Tibial nerve (tissue), 4 donors: ENCODE measurements at regions not wholly inside any gene's neighbourhood (a gene's known extent, or its start where the extent isn't known, plus 50 kb on each side); places are given as distances from the start of the nearest gene placed in this dataset.

Experiments
- DNase-seq, 2 donors: peaks; one replicate each; pipeline ENCODE4 v3.0.0-alpha.2; 2019; ENCODE audit warnings: low spot score in 2 of 2
- H3K27ac ChIP-seq, 4 donors: fragments of 200-600 bp; sonication (generic) in 3 of 4; one replicate each; pipeline ENCODE4 v1.5.1; 2017 to 2019; ENCODE audit warnings: mild to moderate bottlenecking in 1 of 4
- H3K27me3 ChIP-seq, 2 donors: fragments of 200-600 bp; sonication (generic) in 1 of 2; one replicate each; pipeline versions ENCODE4 v1.5.1 to v1.6.0; 2017 to 2019
- H3K36me3 ChIP-seq, 3 donors: fragments of 200-600 bp; sonication (generic); one replicate each; pipeline ENCODE4 v1.5.1; 2018 to 2019
- H3K4me1 ChIP-seq, 4 donors: fragments of 200-600 bp; sonication (generic) in 3 of 4; one replicate each; pipeline ENCODE4 v1.5.1; 2017 to 2019
- H3K4me3 ChIP-seq, 4 donors: fragments of 200-600 bp; sonication (generic) in 3 of 4; one replicate each; pipeline ENCODE4 v1.5.1; 2017 to 2019; ENCODE audit warnings: mild to moderate bottlenecking in 1 of 4, moderate library complexity in 1 of 4
- H3K9me3 ChIP-seq, 4 donors: fragments of 200-600 bp; sonication (generic) in 3 of 4; one replicate each; pipeline ENCODE4 v1.5.1; 2017 to 2019
- EP300 ChIP-seq, 2 donors: sonication (generic); formaldehyde crosslinking; IDR thresholded peaks; one replicate each; pipeline ENCODE4 v1.6.1; 2017; ENCODE audit warnings: antibody characterized with exemption in 2 of 2, mild to moderate bottlenecking in 1 of 2
- POLR2A ChIP-seq, 2 donors: fragments of 450-650 bp; IDR thresholded peaks; one replicate each; pipeline ENCODE4 v1.6.1; 2017; ENCODE audit warnings: antibody characterized with exemption in 2 of 2, mild to moderate bottlenecking in 2 of 2, moderate library complexity in 2 of 2
- WGBS, 2 donors: methylation state at CpG; one replicate each; pipeline ENCODE4 v1.1.5; 2018; 5-methylcytosine and 5-hydroxymethylcytosine counted together
- TF ChIP-seq, protein P1 (sequence below), 5 experiments: fragments of 200-600 bp in 3 of 5; fragments of 450-650 bp in 2 of 5; sonication (generic) in 3 of 5; IDR thresholded peaks; one replicate each; pipeline ENCODE4 v1.5.1; 2016 to 2019; ENCODE audit warnings: antibody characterized with exemption in 5 of 5, mild to moderate bottlenecking in 3 of 5, moderate library complexity in 2 of 5

GRCh38 chr2:15863494-15864175 lies 76.7 kb upstream of the MYCN start:
- H3K27me3 ChIP-seq = no peaks in the 10 kb centered on the region
- DNase-seq = no peak
- H3K27ac ChIP-seq = no peak overlapping the region
- H3K4me1 ChIP-seq = no peaks in the 10 kb centered on the region
- H3K36me3 ChIP-seq = no peaks in the 10 kb centered on the region
- WGBS, 2 donors = 90 to 94% methylated on average over 5 of the region's 5 CpGs
- TF ChIP-seq, protein P1, sequence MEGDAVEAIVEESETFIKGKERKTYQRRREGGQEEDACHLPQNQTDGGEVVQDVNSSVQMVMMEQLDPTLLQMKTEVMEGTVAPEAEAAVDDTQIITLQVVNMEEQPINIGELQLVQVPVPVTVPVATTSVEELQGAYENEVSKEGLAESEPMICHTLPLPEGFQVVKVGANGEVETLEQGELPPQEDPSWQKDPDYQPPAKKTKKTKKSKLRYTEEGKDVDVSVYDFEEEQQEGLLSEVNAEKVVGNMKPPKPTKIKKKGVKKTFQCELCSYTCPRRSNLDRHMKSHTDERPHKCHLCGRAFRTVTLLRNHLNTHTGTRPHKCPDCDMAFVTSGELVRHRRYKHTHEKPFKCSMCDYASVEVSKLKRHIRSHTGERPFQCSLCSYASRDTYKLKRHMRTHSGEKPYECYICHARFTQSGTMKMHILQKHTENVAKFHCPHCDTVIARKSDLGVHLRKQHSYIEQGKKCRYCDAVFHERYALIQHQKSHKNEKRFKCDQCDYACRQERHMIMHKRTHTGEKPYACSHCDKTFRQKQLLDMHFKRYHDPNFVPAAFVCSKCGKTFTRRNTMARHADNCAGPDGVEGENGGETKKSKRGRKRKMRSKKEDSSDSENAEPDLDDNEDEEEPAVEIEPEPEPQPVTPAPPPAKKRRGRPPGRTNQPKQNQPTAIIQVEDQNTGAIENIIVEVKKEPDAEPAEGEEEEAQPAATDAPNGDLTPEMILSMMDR (IDR thresholded peaks at IDR 0.05) = no peak
- TF ChIP-seq POLR2A (IDR thresholded peaks at IDR 0.05) = no peak
- no peak for TF ChIP-seq EP300 (IDR thresholded peaks at IDR 0.05)
- H3K4me3 ChIP-seq = no peak overlapping the region
- H3K9me3 ChIP-seq = peaks cover 0 to 8% (median 0%) of the 10 kb centered on the region in 4 donors

DNA sequence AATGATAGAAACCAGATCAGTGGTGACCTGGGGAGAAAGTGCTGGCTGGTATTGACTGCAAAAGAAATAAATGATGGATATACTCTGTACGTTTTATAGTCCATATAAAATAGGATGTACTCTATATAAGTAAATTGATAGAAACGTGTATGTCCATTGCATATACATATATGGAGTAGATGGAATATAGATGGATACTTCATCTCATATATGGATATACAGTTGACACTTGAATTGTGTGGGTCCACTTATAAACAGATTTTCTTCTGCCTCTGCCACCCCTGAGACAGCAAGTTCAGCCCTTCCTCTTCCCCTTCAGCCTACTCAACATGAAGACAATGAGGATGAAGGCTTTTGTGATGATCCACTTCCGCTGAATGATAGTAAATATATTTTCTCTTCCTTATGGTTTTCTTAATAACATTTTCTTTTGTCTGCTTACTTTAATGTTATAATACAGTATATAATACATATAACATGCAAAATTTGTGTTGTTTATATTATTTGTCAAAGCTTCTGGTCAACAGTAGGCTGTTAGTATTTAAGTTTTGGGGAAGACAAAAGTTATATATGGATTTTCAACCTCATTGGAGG lies 76.1 kb upstream of the MYCN start:
- Histone ChIP-seq H3K9me3 (peaks cover 0 to 8% (median 0%) of the 10 kb centered on the region in 4 donors), H3K4me1 (no peaks in the 10 kb centered on the region), H3K27me3 (no peaks in the 10 kb centered on the region), H3K4me3 (no peak overlapping the region), H3K27ac (no peak overlapping the region), H3K36me3 (no peaks in the 10 kb centered on the region)
- WGBS, 2 donors = 87 to 90% methylated on average over 3 of the region's 3 CpGs
- no peak for DNase-seq
- TF ChIP-seq POLR2A (IDR thresholded peaks at IDR 0.05) = no peak
- TF ChIP-seq, protein P1 (IDR thresholded peaks at IDR 0.05) = no peak
- no peak for TF ChIP-seq EP300 (IDR thresholded peaks at IDR 0.05)

GRCh38 chr2:15865923-15866322 lies 74.4 kb upstream of the MYCN start:
- TF ChIP-seq POLR2A (IDR thresholded peaks at IDR 0.05) (no peak), EP300 (IDR thresholded peaks at IDR 0.05) (no peak)
- TF ChIP-seq, protein P1 (IDR thresholded peaks at IDR 0.05) = no peak
- H3K4me1 ChIP-seq = no peaks in the 10 kb centered on the region
- no peak overlapping the region for H3K4me3 ChIP-seq
- DNase-seq = no peak
- H3K27ac ChIP-seq = no peak overlapping the region
- 75 to 89% methylated on average over 1 of the region's 1 CpG for WGBS, 2 donors
- H3K36me3 ChIP-seq = no peaks in the 10 kb centered on the region
- H3K9me3 ChIP-seq = peaks cover 0 to 8% (median 0%) of the 10 kb centered on the region in 4 donors
- H3K27me3 ChIP-seq = no peaks in the 10 kb centered on the region

GRCh38 chr2:15866563-15867193 lies 73.7 kb upstream of the MYCN start:
- H3K4me1 ChIP-seq = no peaks in the 10 kb centered on the region
- no peaks in the 10 kb centered on the region for H3K27me3 ChIP-seq
- no peak overlapping the region for H3K27ac ChIP-seq
- DNase-seq = no peak
- TF ChIP-seq POLR2A (IDR thresholded peaks at IDR 0.05) = no peak
- TF ChIP-seq EP300 (IDR thresholded peaks at IDR 0.05) = no peak
- TF ChIP-seq, protein P1 (IDR thresholded peaks at IDR 0.05) = no peak
- H3K36me3 ChIP-seq = no peaks in the 10 kb centered on the region
- no peak overlapping the region for H3K4me3 ChIP-seq
- H3K9me3 ChIP-seq = peaks cover 0 to 8% (median 0%) of the 10 kb centered on the region in 4 donors
- WGBS, 2 donors = 75 to 80% methylated on average over 3 of the region's 3 CpGs
